ENCODE measurements at regions not wholly inside any gene's neighbourhood (a gene's known extent, or its start where the extent isn't known, plus 50 kb on each side); places are given as distances from the start of the nearest gene placed in this dataset.

- H3K4me1 ChIP-seq: peaks cover 9% of the 10 kb centered on the region
- intact Hi-C loops (cut with DNase I): no loop called here
- ATAC-seq (no peak), DNase-seq (peak; percentile 40)
- no peak overlapping the region for H3K27ac ChIP-seq
- no peaks in the 10 kb centered on the region for H3K36me3 ChIP-seq
- TF ChIP-seq CTCF (IDR thresholded peaks at IDR 0.05): no peak
- H3K9me3 ChIP-seq: no peaks in the 10 kb centered on the region
- H3K27me3 ChIP-seq: no peaks in the 10 kb centered on the region
- H3K4me3 ChIP-seq: no peak overlapping the region
Observed at GRCh38 chr6:170053966-170054661, 236.8 kb downstream of the DLL1 start.

DNA sequence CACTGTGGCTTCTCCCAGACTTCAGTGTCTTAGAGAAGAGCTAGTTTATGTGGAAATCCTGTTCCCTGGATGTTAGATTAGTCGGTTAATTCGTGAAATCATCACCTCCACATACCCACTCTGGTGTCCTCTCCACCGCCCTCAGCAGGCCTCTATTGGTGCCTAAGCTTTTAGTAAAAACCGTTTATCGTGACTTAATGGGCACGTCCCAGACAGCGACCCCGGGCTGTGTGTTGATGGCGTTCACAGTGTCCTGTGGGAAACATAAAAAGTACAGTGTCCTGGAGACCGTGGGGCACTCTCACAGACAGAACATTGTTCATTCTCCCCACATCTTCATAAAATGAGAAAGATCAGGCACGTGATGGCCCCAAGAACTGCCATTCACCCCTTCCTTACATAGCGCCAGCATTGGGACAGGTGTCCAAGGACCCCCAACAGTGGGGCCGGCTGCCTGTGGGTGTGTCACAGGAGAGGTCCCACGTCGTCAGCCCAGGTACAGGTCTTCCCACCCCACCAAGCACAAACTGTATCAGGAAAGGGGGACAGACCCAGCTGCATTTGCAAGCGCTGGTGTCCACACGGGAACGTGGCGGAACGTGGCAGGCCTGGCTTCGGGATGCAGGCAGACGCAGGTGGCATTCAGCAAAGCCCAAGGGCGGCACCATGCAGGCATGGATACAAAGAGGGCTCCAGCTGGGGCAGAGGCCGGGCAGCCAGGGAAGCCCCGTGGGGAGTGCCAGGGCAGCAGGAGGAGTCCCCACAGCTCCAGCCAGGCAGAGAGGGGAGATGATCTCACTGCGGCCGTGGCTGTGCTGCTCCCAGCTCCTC, 237.7 kb downstream of the DLL1 start:
- H3K36me3 ChIP-seq: no peaks in the 10 kb centered on the region
- DNase-seq (peak; percentile 48), ATAC-seq (no peak)
- TF ChIP-seq CTCF (IDR thresholded peaks at IDR 0.05): no peak
- no peaks in the 10 kb centered on the region for H3K27me3 ChIP-seq
- no peak overlapping the region for H3K27ac ChIP-seq
- H3K4me3 ChIP-seq: no peak overlapping the region
- intact Hi-C loops (cut with DNase I): no loop called here
- no peaks in the 10 kb centered on the region for H3K9me3 ChIP-seq
- peaks cover 14% of the 10 kb centered on the region for H3K4me1 ChIP-seq

- H3K27ac ChIP-seq: no peak overlapping the region
- no peaks in the 10 kb centered on the region for H3K36me3 ChIP-seq
Observed at GRCh38 chr6:170051229-170052172, 239.4 kb downstream of the DLL1 start.

GRCh38 chr6:170050591-170051041, 240.3 kb downstream of the DLL1 start:
- no peak for ATAC-seq
- DNase-seq: peak; percentile 51
- Histone ChIP-seq H3K4me3 (no peak overlapping the region), H3K27me3 (no peaks in the 10 kb centered on the region), H3K36me3 (no peaks in the 10 kb centered on the region), H3K4me1 (peaks cover 14% of the 10 kb centered on the region), H3K27ac (no peak overlapping the region), H3K9me3 (no peaks in the 10 kb centered on the region)
- no peak for TF ChIP-seq CTCF (IDR thresholded peaks at IDR 0.05)
- intact Hi-C loops (cut with DNase I): no loop called here

More at GRCh38 chr6:170051229-170052172, 239.4 kb downstream of the DLL1 start:
- H3K27me3 ChIP-seq: no peaks in the 10 kb centered on the region
- intact Hi-C loops (cut with DNase I): no loop called here
- peaks cover 14% of the 10 kb centered on the region for H3K4me1 ChIP-seq
- peak; percentile 57 for DNase-seq
- ATAC-seq: no peak
- TF ChIP-seq CTCF (IDR thresholded peaks at IDR 0.05): no peak
- no peak overlapping the region for H3K4me3 ChIP-seq
- no peaks in the 10 kb centered on the region for H3K9me3 ChIP-seq

Data from upper lobe of right lung (tissue), 1 donor.